Neuron (in vitro differentiated cells): ENCODE measurements at regions not wholly inside any gene's neighbourhood (a gene's known extent, or its start where the extent isn't known, plus 50 kb on each side); places are given as distances from the start of the nearest gene placed in this dataset.
"Not testable (repeated sequence)": the region's sequence is repeated elsewhere in the genome, so short reads cannot be mapped to it uniquely, and the experiment has no call there.

Experiments used
- H2AFZ ChIP-seq: one replicate; pipeline ENCODE4 v1.6.1; 2013; ENCODE audit warnings: low read depth, mild to moderate bottlenecking, inconsistent platforms, low read length, moderate library complexity
- H3K27me3 ChIP-seq: one replicate; pipeline ENCODE4 v1.6.1; 2013; ENCODE audit warnings: low read length; ENCODE audit not compliant: insufficient read depth
- H3K36me3 ChIP-seq: one replicate; pipeline ENCODE4 v1.6.1; 2013; ENCODE audit warnings: low read length; ENCODE audit not compliant: insufficient read depth
- H3K4me1 ChIP-seq: one replicate; pipeline ENCODE4 v1.6.1; 2013; ENCODE audit warnings: low read length; ENCODE audit not compliant: insufficient read depth
- H3K4me3 ChIP-seq: 2 replicates; pipeline ENCODE4 v1.5.1; 2013; ENCODE audit warnings: mild to moderate bottlenecking, low read length, moderate library complexity
- H3K9me3 ChIP-seq: one replicate; pipeline ENCODE4 v1.6.1; 2013; ENCODE audit warnings: low read length

DNA sequence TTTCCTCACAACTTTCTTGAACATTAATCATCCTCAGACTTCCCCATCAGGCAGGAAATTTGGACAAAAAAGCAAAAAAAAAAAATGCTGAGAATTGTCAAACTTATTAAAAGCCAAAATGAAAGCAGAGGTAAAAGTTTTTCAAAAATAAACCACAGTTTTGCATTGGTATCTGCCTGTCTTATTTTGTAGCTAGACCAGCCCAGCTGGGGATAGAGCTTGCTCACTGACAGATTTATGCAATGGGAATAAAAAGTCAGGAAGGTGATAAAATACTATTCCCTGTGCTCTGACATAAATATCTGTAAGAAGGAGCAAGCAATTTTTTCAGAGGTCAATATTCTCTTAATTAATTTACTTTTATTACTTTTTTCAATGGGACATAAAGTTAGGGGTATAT is 1006.7 kb upstream of the ALCAM start:
- H3K9me3 ChIP-seq, result no peaks in the 10 kb centered on the region
- H3K4me3 ChIP-seq, result no peak overlapping the region
- H3K36me3 ChIP-seq, result no peaks in the 10 kb centered on the region
- H2AFZ ChIP-seq, result no peak overlapping the region
- no peaks in the 10 kb centered on the region for H3K27me3 ChIP-seq
- no peaks in the 10 kb centered on the region for H3K4me1 ChIP-seq

- not testable (repeated sequence) for H2AFZ ChIP-seq, H3K9me3 ChIP-seq, H3K27me3 ChIP-seq, H3K4me1 ChIP-seq, H3K36me3 ChIP-seq, H3K4me3 ChIP-seq
These were observed 1005.0 kb upstream of the ALCAM start for GRCh38 chr3:104361748-104362147.

DNA sequence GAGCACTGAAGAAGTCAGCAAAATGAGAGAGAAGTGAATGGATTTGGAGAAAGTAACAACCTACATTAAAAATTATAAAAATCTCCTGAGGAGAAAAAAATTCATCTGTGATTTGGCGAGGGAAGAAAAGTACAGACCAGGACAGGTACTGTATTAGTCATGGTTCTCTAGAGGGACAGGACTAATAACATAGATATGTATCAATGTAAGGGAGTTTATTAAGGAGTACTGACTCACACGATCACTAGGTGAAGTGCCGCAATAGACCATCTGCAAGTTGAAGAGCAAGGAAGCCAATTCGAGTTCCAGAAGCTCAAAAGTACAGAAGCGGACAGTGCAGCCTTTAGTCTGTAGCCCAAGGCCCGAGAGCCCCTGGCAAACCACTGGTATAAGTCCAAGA is 1004.4 kb upstream of the ALCAM start:
- Histone ChIP-seq H3K9me3 (no peaks in the 10 kb centered on the region), H2AFZ (no peak overlapping the region), H3K27me3 (no peaks in the 10 kb centered on the region), H3K4me1 (no peaks in the 10 kb centered on the region), H3K36me3 (no peaks in the 10 kb centered on the region), H3K4me3 (no peak overlapping the region)

DNA sequence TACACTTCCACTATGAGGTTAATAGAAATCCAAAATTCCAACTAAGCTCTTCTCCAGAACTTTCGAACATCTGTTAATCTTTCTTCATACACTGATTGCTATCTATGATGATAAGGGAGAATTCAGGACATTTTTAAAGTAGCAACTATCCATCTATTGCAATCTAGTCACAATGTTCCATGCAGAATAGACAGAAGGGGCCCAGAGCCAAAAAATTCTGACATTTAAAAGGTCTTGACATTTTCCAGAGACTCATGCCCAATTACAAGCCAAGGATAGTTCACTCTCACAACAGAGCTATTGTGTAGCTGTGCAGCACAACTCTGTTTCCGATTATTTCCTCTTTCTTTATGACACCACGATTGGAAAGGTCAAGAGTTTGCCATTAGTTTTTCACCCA is 999.7 kb upstream of the ALCAM start:
- no peaks in the 10 kb centered on the region for H3K4me1 ChIP-seq
- H3K27me3 ChIP-seq, result no peaks in the 10 kb centered on the region
- H2AFZ ChIP-seq, result no peak overlapping the region
- H3K36me3 ChIP-seq, result no peaks in the 10 kb centered on the region
- H3K9me3 ChIP-seq, result no peaks in the 10 kb centered on the region
- H3K4me3 ChIP-seq, result no peak overlapping the region

DNA sequence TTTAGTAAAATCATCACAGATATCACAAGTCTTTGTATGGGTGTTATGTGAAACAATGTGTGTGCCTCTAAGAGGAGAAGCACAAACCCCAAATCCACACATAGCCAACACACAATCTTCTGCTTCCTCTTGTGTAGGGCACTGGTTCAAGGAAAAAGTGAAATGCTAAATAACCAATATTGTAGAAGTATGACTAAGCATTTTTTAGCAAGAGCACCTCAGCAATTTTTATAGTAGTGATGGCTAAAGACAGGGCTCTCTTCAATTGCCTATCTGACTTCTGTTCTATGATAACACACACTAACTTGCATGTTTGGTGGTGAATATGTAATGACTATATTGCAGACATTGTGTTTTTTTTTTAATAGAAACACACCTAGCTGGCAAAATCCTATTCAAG is 997.9 kb upstream of the ALCAM start:
- Histone ChIP-seq H3K27me3 (no peaks in the 10 kb centered on the region), H3K36me3 (no peaks in the 10 kb centered on the region), H3K4me1 (no peaks in the 10 kb centered on the region), H3K9me3 (no peaks in the 10 kb centered on the region), H2AFZ (no peak overlapping the region), H3K4me3 (no peak overlapping the region)

DNA sequence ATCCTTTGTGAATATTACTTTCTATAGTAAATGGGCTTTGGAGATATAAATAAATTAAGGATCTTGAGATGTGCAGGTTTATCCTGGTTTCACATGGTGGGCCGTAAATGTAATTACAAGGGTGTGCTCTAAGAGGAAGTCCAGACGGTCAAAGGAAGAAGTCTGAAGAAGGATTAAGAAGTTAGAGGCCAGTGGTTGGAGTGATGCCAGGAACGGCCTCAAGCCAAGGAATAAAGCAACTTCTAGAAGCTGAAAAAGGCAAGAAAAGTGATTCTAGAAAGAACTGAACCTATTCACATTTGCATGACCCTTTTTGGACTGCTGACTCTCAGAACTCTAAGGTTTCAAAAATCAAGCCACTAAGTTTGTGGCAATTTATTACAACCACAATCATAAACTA is 981.3 kb upstream of the ALCAM start:
- Histone ChIP-seq H3K36me3 (no peaks in the 10 kb centered on the region), H2AFZ (no peak overlapping the region), H3K4me1 (no peaks in the 10 kb centered on the region), H3K4me3 (no peak overlapping the region), H3K27me3 (no peaks in the 10 kb centered on the region), H3K9me3 (no peaks in the 10 kb centered on the region)

DNA sequence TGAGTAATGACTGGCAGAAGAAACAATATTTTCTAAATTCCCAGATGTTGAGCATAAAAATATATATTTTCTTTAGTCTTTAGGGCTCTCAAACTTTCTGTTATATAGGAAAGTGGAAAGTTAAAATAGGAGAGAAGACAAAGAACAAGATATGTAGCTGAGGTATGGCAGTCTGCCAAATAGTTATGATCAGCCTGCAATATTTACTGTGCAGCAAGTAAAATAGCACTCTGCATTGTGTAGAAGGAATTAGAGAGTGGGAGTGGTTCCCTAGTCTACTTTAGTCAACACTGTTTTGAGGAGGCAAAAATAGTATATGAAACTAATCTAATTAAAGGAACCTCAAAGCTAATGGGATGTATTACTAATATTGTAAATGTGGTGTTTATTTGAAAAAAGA is 978.1 kb upstream of the ALCAM start:
- no peaks in the 10 kb centered on the region for H3K4me1 ChIP-seq

GRCh38 chr3:104392327-104392726 is 974.4 kb upstream of the ALCAM start:
- Histone ChIP-seq H2AFZ (no peak overlapping the region), H3K4me1 (no peaks in the 10 kb centered on the region), H3K9me3 (no peaks in the 10 kb centered on the region), H3K4me3 (no peak overlapping the region), H3K36me3 (no peaks in the 10 kb centered on the region), H3K27me3 (no peaks in the 10 kb centered on the region)

More for the DNA sequence above, 978.1 kb upstream of the ALCAM start:
- no peak overlapping the region for H3K4me3 ChIP-seq
- no peak overlapping the region for H2AFZ ChIP-seq
- no peaks in the 10 kb centered on the region for H3K27me3 ChIP-seq
- H3K9me3 ChIP-seq, result no peaks in the 10 kb centered on the region
- no peaks in the 10 kb centered on the region for H3K36me3 ChIP-seq

GRCh38 chr3:104396974-104397669 is 969.6 kb upstream of the ALCAM start:
- Histone ChIP-seq H3K4me3 (no peak overlapping the region), H3K4me1 (no peaks in the 10 kb centered on the region), H3K9me3 (no peaks in the 10 kb centered on the region), H2AFZ (no peak overlapping the region), H3K36me3 (no peaks in the 10 kb centered on the region), H3K27me3 (no peaks in the 10 kb centered on the region)

GRCh38 chr3:104397713-104398112 is 969.0 kb upstream of the ALCAM start:
- Histone ChIP-seq H2AFZ (no peak overlapping the region), H3K4me3 (no peak overlapping the region), H3K4me1 (no peaks in the 10 kb centered on the region), H3K9me3 (no peaks in the 10 kb centered on the region), H3K27me3 (no peaks in the 10 kb centered on the region), H3K36me3 (no peaks in the 10 kb centered on the region)

DNA sequence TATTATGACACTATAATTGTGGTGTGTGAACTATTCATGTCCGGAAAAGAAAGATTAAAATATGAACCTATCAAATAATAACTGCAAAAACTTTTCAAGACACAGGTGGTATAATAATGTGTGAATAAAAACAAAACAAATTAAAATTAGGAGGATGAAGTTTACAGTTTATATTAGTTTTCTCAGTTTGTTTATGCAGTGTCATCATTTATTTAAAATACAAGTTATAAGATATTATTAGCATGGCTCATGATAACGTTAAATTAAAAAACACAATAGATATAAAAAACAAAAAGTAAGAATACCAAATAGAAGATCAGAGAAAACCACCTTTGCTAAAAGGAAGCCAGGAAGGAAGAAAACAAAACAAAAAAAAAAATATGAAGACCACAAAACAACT is 963.8 kb upstream of the ALCAM start:
- H2AFZ ChIP-seq, result no peak overlapping the region
- no peaks in the 10 kb centered on the region for H3K4me1 ChIP-seq
- no peak overlapping the region for H3K4me3 ChIP-seq
- no peaks in the 10 kb centered on the region for H3K27me3 ChIP-seq
- H3K36me3 ChIP-seq, result no peaks in the 10 kb centered on the region
- H3K9me3 ChIP-seq, result no peaks in the 10 kb centered on the region

DNA sequence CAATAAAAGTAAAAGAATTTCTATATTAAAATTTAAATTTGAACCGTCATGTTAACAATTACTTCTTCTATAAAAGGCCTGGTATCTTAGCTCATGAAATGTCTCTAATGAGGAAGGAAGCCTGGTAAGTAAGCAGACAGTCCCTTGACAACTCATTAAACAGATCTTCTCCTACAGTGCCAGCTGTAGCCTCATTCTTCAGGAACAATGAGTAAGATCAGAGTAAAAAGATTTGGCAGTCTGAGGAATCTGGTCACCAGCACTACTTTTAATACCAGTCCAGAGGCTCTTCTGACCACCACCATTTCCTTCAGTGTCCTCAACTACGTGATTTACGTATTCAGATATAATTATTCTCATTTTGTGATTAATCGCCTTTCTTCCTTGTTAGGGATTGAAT is 955.0 kb upstream of the ALCAM start:
- H3K4me3 ChIP-seq, result no peak overlapping the region
- no peaks in the 10 kb centered on the region for H3K9me3 ChIP-seq
- no peaks in the 10 kb centered on the region for H3K27me3 ChIP-seq
- H3K4me1 ChIP-seq, result no peaks in the 10 kb centered on the region
- H3K36me3 ChIP-seq, result no peaks in the 10 kb centered on the region
- no peak overlapping the region for H2AFZ ChIP-seq

GRCh38 chr3:104412608-104413580 is 953.8 kb upstream of the ALCAM start:
- no peaks in the 10 kb centered on the region for H3K4me1 ChIP-seq
- H2AFZ ChIP-seq, result no peak overlapping the region
- H3K4me3 ChIP-seq, result no peak overlapping the region
- no peaks in the 10 kb centered on the region for H3K27me3 ChIP-seq
- H3K9me3 ChIP-seq, result no peaks in the 10 kb centered on the region
- no peaks in the 10 kb centered on the region for H3K36me3 ChIP-seq
